ENCODE measurements at regions not wholly inside any gene's neighbourhood (a gene's known extent, or its start where the extent isn't known, plus 50 kb on each side); places are given as distances from the start of the nearest gene placed in this dataset.
"Not testable (repeated sequence)": the region's sequence is repeated elsewhere in the genome, so short reads cannot be mapped to it uniquely, and the experiment has no call there.

DNA sequence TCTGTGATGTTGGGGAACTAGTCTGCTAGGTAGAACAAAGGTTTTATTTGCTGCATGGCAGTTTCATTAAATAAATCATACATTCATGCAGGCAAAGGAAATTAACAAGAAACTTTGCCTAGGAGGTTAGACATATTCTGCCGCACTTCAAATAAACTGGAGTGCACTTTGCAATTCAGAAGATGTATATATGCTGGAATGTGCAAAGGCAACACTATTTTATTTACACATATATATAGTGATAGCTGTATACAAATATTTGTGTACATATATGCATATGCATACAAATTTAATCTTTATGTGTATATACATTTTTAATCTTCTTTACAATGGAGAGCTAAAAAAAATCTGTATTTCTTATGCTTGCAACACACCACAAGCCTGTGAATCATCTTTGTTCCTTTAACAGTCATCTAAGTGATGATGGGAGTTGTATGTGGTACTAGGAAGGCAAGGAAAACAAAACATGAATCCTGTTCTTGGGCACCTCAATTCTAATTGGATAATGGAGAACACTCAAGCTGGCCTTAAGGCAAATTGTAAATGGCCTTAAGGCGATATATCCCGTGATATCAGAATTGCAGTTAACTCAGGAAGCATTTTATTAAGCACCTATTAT lies 605.8 kb upstream of the CAMK1G start:
- DNase-seq: no peak

DNA sequence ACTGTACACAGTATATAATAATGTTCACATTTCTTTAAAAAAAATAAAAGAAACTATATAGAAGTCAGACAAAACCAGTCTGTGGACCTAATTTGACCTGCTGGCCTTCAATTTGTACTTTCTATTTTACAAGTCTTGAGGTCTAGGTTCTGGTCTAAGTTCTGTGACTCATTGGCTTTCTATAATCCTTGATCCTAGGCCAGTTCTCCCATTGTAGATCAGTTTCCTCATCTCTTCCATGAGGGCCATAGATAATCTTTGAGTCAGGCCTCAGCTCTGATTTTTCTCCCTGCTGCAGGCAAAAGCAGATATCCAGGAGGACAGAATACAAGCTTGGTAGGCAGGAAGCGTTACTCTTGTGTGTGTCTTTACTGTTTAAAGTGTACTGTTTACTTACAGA lies 603.7 kb upstream of the CAMK1G start:
- no peak for DNase-seq

DNA sequence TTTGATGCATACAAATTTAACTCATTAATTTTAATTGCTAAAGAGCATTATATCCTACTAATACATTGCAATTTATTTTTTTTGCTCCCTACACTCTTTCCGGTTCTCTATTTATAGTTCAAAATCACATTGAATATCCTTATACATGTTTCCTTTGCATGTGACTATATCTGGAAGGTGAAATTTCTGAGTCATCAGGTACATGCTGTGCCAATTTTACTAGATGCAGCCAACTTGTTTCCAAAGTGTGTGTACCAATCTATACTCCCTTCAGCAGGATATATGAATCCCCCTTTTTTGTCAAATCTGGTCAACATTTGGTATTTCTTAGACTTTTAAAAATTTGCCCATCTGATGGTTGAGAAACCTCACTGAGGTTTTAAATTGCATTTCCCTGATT lies 602.9 kb upstream of the CAMK1G start:
- DNase-seq: no peak

DNA sequence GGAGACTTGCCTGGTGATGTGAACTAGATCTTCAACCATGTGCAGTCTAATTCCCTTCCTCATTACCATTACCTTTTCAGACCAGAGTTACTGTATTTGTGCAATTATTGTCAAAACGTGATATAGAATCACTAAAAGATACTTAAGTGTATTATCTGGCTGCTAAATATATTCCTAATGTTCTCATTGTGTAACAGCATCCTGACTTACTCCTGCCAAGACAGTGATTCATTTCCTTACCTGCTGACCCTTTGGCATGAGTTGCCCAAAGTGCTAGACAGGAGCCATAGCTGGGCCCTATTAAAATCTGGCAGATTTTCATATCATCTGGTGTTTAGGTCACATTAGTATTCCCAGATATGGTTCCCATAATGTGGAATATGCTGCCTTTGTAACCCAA lies 598.3 kb upstream of the CAMK1G start:
- DNase-seq: no peak

DNA sequence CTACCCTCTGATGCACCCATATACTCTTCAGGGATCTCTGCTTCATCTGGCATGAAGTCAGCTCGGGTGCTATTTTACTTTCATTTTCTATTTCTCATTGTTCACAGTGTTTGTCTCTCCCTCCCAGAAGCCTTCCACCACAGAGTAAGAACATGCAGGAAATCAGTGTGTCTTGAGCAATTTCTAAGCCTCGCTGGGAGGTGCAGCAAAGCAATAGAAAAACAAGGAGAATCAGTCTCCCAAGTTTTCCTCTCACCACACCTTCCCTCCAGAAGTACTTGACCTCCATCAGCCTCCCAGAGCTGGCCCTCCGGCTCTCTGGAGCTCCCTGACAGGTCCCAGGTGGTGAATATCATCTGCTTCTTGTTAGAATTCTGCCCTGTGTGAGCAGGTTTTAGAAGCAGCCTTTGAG lies 594.7 kb upstream of the CAMK1G start:
- DNase-seq: no peak

DNA sequence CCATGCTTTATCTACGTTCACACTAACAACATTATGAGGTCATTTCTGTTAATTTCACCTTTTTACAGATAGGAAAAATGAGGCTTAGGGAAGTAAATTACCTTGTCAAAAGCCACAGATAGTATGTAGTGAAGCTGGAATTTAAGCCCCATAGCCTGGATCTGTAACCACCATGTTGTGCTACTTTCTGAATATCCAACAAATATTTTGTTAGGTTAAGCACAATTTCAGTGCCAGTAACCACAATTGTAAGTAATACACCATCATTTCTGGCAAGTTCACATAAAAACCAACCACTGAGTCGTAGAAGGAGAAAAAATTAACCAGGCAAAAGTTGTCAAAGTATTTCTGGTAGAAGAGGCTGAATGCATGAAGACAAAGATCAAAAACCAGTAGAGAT lies 593.1 kb upstream of the CAMK1G start:
- no peak for DNase-seq

DNA sequence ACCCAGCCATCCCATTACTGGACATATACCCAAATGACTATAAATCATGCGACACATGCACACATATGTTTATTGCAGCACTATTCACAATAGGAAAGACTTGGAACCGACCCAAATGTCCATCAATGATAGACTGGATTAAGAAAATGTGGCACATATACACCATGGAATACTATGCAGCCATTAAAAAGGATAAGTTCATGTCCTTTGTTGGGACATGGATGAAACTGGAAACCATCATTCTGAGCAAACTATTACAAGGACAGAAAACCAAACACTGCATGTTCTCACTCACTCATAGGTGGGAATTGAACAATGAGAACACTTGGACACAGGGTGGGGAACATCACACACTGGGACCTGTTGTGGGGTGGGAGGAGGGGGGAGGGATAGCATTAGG lies 586.5 kb upstream of the CAMK1G start:
- not testable (repeated sequence) for DNase-seq

DNA sequence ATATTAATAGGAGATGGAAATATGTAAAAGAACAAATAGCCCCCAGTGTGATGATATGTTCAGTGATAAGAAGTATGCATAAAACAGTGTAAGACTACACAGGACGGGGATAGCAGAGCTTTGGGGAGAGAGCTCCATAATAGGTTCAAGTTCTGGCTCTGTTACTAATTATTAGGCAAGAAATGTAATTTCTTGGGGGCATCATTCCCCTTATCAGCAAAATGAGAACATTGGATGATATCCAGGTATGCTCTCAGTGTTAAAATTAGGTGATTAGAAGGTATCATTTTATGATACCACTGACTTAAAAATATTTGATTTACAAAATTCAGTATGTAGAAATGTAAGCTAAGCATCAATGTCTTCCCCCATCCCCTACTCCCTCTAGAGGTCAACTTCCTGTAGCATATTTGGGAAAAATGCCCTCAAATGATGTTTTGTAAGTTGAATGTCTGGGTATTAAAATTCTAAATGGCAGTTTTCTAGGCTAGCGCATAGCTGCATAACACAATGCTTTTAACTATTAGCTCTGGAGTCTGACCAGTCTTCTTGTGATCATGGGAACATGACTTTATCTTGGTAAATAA lies 585.7 kb upstream of the CAMK1G start:
- DNase-seq: no peak

DNA sequence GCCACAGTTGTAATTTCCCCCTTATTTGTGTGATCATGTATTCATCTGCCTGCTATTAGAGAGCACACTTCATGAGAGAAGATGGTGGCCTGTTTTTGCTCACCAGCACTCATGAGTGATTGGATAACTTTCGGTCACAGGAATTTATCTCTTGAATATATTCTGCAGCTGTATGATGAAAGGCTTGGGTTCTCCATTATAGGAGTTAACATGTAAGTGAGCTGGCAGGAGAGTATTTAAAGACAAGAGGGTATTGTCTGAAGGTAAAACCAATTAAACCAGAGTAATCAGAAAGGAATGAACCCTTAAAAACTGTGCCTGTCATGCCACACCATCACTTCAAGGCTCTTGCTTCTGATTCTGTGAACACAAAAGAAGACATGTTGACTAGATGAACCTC lies 574.9 kb upstream of the CAMK1G start:
- no peak for DNase-seq

DNA sequence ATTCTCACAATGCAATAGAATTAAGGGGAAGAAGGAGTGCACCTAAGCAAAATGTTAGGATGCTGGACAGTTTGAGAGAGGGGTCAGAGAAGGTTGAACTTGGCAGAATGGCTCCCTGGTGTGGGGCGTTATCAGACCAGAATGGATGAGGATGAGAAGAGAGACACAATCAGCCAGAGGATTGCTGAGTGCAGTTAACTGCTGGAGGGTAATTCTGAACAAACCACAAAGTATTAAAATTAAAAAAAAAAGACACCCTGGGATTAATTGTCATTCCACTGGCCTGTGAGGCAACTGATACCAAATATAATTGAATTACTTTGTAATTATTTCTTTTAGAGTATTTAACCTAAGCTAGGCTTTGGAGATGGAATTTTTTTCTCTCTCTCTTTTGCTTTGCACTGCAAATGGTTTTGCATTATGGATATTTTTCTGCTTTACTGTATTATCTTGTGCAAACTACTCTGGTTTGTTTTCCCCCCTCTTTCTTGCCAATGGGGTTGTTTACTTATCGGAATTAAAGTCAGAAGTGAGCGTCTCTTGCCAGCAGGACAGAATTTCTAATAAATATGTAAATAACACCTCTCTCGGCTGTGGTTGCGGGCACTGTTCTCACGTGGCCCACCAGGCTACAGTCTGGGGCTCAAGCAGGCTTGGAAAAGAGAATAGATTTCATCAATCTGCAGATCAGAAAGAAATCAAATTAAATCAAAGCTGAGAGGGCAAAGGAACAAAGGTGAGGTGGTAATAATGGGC lies 572.9 kb upstream of the CAMK1G start:
- DNase-seq: no peak

DNA sequence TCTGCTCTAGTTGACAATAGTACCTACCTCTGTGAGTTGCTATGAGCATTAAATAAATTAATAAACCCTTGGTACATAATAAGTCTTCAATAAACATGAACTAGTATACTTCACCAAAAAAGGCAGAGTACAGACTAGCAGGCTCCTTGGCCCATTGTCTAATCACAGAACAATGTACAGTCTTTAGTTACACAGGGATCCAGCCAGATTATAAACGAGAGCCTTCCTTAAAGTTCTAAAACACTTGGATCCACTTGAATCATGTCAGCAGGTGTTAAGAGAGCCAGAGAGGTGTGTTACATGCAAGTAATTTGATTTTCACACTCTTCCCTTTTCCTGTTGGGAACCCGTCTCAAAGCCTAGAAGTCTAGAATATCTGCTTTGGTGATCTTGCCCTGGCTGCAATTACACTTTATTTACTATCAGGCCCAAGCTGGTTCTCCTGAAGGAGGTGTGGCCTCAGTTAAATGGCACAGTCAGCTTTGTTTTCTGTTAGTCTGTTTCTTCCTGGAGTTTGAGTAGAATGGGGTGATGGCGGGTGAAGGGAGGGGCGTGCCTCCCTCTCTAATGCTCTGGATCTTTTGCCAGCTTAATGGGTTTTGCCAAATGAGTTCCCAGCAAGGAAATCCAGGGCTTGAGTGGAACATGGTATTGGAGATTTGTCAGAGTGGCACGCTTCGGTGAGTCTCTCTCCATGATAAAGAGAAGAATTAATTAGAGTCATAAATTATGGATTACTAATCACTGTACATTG lies 570.9 kb upstream of the CAMK1G start:
- DNase-seq: no peak

DNA sequence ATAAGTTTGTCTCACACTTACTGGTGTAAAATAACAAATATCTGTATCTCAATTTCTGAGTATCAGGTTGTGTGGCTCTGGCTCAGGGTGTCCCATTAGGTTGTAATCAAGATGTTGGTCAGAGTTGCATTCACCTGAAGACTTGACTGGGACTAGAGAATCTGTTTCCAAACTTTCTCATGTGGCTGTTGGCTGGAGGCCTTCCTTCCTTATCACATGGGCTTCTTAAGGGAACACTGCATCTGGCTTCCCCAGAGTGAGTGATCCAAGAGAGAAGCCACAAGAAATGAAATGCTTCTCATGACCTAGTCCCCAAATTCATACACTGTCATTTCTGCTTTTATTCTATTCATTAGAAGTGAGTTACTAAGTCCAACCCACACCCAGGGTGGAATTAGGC lies 568.4 kb upstream of the CAMK1G start:
- no peak for DNase-seq

DNA sequence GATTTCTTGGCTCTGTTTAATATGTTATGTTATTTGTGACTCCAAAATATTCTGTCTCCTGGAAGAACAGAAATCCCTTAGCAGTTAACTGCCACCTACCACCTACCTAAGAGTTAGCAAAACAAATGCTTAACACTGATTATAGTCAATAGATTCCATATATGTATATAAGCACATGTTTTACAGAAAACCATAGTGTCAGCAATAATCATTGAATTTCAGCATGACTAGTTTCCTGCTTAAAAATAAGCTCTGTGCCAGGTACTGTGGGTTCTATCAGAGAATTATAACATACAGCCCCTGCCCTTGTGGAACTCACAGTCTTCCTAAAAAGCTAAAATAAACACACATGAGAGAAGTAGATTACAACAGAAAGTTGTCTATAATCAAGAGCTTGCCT lies 561.9 kb upstream of the CAMK1G start:
- DNase-seq: no peak

DNA sequence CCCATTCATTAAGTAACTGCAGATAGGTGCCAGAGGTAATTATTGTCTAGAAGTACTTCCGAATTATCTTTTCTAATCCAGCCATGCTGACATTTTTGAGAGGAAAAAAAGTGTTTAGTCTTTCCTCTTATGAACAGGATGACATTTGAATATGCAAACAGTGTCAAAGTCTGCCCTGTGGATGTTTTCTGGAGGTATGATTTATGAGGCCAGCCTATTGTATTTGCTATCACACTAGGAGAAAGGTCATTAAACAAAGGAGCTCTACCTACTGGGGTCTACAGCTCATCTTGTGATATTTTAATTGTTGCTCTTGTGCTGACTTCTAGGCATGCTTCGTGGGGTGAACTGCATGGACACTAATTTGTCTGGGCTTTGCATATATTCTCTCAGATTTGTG lies 559.7 kb upstream of the CAMK1G start:
- DNase-seq: no peak

DNA sequence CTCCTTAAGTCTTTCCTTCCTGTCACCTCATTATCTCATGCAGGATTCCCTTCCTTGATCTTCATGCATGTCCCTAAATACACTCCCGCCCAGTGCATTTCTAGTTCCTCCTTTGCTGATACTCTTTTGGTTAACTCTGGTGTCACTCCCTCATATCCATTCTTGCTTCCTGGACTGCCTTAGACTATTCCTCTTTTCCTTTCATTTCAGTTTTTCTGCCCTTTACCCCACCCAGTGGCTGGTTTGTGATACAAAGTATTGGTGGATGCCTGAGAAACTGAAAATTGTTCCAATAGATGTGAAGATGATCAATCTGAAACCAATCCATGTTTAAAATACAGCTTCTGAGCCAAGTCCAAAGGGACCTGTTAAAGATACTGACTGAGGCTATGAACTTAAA lies 553.8 kb upstream of the CAMK1G start:
- DNase-seq: no peak

DNA sequence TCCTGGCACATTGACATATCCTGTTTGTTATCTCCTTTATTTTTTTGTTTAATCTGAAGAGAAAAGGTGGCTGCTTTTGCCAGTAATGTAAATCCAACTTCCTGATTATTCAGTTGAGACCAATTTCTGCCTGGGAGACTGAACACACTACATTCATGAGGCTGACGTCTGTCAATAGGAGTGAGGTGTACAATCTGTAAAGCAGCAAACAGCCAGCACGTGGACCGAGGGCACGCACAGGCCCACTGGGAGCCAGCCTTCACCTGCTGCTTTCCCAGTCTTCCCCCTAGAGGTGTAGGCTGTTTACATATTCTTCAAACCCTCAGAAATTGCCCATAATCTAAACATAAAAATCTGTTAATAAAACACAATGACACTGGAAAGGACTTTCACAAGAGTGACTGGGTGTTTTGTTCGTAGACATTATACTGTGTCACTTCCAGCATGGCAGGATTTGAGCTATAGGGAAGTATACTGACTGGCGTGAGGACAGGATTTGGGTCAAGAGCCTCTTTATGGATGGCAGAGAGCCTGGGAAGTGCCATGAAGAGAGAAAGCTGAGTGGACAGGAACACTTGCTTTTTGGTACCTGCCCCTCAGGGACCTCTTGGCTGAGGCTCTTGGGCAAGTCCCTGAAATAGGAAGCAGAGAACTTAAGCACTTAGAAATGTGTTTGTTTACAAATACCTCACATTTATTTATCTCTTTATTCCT lies 552.9 kb upstream of the CAMK1G start:
- no peak for DNase-seq

DNA sequence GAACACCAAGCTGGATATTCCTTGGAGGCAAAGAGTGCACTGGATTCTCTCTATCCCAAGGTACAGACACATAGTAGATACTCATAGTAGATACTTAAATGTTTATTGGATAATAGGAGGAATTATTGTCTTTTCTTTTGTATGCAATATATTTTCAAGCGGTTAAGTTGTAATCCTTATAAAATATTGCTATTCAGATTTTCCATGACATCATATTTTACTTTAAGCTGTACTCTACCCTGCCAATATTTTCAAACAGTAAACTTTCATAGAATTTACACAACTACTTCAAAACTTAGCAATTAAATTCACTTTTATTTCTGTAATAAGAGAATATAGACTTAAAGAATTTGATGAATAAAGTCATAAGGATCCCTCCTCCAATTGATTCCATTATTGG lies 546.5 kb upstream of the CAMK1G start:
- no peak for DNase-seq

DNA sequence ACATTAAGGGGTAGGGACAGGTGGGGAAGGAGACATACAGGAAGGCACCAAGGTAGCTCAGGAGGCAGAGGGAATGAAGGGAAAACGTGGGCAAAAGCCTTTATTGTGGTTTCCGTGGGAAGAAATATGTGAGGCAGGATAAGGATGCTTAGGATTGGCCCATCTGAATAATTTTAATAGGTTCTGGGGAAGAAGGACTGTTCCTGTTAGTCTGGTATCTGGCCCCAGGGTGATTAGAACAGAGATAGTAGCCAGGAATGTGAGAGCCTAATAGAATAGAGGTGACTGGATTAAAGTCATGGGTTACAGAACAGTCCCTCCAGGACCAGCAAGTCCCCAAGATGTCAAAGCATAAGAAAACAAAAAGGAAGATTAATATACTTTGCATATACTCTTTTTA lies 545.2 kb upstream of the CAMK1G start:
- DNase-seq: no peak

DNA sequence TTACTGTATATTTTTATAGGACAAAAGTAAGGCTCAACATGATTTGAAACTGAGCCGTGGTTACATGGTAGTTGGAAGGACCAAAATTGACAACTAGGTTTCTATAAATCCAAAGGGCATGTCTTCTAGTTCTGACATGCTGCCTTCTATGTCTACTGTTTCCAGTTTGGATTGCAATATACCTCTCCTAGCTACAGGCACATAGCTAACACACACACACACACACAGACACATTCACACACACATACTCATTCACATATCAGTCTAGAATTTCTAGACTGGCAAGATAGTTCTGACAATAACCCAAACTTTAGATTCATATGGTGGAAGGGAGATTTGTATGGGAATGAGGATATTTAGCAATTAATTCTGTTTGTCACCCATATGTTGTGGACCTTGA lies 544.8 kb upstream of the CAMK1G start:
- DNase-seq: no peak

DNA sequence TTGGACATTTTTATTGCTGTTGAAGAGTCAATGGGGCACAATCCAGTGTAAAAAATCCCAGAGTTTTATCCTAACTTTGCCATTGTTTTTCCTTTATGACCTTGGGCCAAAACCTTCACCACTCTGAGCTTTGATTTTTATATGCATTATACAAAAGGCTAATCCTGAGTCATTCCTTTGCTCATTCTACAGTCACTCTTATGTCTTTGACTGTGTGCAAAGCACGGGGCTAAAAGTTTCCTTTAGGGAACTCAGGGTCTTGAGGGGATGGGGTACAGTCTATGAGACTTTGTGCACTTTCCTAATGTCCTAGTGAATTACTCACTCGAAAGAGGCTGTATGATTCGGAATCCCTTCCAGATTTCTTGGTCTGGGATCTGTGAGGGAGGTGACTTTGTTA lies 543.2 kb upstream of the CAMK1G start:
- no peak for DNase-seq

DNA sequence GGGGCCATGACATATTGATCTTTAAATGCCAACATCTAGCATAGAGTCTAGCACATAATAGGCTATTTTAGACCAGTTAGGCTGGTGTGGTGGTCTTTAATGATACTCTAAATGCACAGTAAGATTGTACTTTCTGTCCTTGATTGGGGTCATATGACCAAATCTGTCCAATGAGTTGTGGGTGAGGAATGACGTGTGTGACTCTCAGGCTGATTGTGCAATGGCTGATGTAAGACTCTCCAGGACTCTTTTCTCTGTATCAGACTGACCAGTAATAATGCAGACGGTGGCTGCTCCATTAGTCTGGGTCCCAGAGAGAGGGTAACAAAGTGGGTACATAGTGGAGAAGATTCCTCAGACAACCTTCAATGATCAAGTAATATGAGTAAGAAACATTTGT lies 541.6 kb upstream of the CAMK1G start:
- DNase-seq: no peak

DNA sequence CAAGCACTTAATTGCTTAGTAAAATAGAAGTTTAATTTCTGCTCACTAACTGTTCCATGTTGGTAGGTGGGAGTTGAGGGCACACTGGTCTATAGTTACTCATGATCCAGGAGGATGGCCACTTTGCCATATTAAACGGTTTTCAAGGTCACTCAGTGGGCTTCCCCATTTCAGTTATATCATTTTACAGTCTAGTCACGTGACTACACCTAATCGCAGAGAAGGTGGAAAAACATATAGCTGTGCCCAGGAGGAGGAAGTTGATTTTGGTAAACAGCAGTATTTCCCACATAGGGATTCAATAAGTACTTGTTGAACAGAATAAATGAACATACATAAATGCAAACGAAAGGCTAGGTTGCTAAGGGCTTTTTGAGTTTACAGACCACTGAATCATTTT lies 541.1 kb upstream of the CAMK1G start:
- no peak for DNase-seq

Data from eye (tissue), 1 donor.